ENCODE measurements at regions not wholly inside any gene's neighbourhood (a gene's known extent, or its start where the extent isn't known, plus 50 kb on each side); places are given as distances from the start of the nearest gene placed in this dataset.

GRCh38 chr11:134566311-134566710 is 154.3 kb upstream of the B3GAT1 start:
- DNase-seq (ENCODE audit: low spot score): no peak

- DNase-seq (ENCODE audit: low spot score): no peak
These were observed 153.4 kb upstream of the B3GAT1 start for GRCh38 chr11:134565343-134565891.

GRCh38 chr11:134564472-134565200 is 152.6 kb upstream of the B3GAT1 start:
- DNase-seq (ENCODE audit: low spot score): peak; percentile 65

GRCh38 chr11:134562941-134563471 is 151.0 kb upstream of the B3GAT1 start:
- peak; percentile 86 for DNase-seq (ENCODE audit: low spot score)

- DNase-seq (ENCODE audit: low spot score): peak; percentile 26
These were observed 150.2 kb upstream of the B3GAT1 start for GRCh38 chr11:134562196-134562595.

- peak; percentile 79 for DNase-seq (ENCODE audit: low spot score)
These were observed 149.3 kb upstream of the B3GAT1 start for GRCh38 chr11:134561331-134561720.

GRCh38 chr11:134560566-134561330 is 148.7 kb upstream of the B3GAT1 start:
- peak; percentile 83 for DNase-seq (ENCODE audit: low spot score)

- DNase-seq (ENCODE audit: low spot score): peak; percentile 62
These were observed 148.0 kb upstream of the B3GAT1 start for GRCh38 chr11:134560066-134560465.

GRCh38 chr11:134559602-134559962 is 147.5 kb upstream of the B3GAT1 start:
- DNase-seq (ENCODE audit: low spot score): peak; percentile 88

GRCh38 chr11:134558916-134559601 is 147.0 kb upstream of the B3GAT1 start:
- DNase-seq (ENCODE audit: low spot score): peak; percentile 35

GRCh38 chr11:134558258-134558835 is 146.3 kb upstream of the B3GAT1 start:
- peak; percentile 59 for DNase-seq (ENCODE audit: low spot score)

- peak; percentile 41 for DNase-seq (ENCODE audit: low spot score)
These were observed 145.7 kb upstream of the B3GAT1 start for GRCh38 chr11:134557571-134558257.

GRCh38 chr11:134556186-134556585 is 144.1 kb upstream of the B3GAT1 start:
- peak; percentile 69 for DNase-seq (ENCODE audit: low spot score)

- DNase-seq (ENCODE audit: low spot score): peak; percentile 71
These were observed 143.5 kb upstream of the B3GAT1 start for GRCh38 chr11:134555510-134555909.

- DNase-seq (ENCODE audit: low spot score): no peak
These were observed 142.8 kb upstream of the B3GAT1 start for GRCh38 chr11:134554861-134555260.

- no peak for DNase-seq (ENCODE audit: low spot score)
These were observed 142.1 kb upstream of the B3GAT1 start for GRCh38 chr11:134554106-134554505.

GRCh38 chr11:134552749-134553148 is 140.7 kb upstream of the B3GAT1 start:
- no peak for DNase-seq (ENCODE audit: low spot score)

- DNase-seq (ENCODE audit: low spot score): no peak
These were observed 133.5 kb upstream of the B3GAT1 start for GRCh38 chr11:134545521-134545920.

- DNase-seq (ENCODE audit: low spot score): no peak
These were observed 132.2 kb upstream of the B3GAT1 start for GRCh38 chr11:134544095-134544815.

GRCh38 chr11:134543645-134544044 is 131.6 kb upstream of the B3GAT1 start:
- peak; percentile 67 for DNase-seq (ENCODE audit: low spot score)
